NB4 (cell line): ENCODE measurements at regions not wholly inside any gene's neighbourhood (a gene's known extent, or its start where the extent isn't known, plus 50 kb on each side); places are given as distances from the start of the nearest gene placed in this dataset.

ENCODE experiments used
- POLR2A ChIP-seq: IDR thresholded peaks from 2 replicates; pipeline ENCODE4 v1.6.1; 2011; ENCODE audit warnings: mild to moderate bottlenecking; ENCODE audit not compliant: insufficient read length; ENCODE audit errors: extremely low read depth
- TF ChIP-seq, protein P1 (sequence below): IDR thresholded peaks from one replicate; pipeline ENCODE4 v1.5.1; 2012; ENCODE audit warnings: low read depth, low read length

DNA sequence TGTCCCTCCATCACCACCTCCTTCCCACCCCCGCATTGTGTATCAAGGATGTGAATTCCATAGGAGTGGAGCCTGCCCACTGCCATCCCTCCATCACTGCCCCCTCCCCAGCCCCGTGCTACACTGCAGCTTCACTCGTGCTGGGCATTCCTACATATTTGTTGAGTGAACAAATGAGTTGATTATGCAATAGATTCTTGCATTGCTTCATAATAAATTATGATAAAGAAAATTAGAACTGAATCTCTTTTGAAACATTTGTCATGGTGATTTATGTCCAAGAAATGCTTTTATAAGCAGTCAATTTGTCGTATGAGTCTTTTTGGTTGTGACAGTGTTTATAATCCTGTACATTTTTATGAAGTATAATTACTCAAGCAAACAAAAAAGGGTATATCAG is 83.2 kb downstream of the IRX1 start:
- TF ChIP-seq, protein P1, sequence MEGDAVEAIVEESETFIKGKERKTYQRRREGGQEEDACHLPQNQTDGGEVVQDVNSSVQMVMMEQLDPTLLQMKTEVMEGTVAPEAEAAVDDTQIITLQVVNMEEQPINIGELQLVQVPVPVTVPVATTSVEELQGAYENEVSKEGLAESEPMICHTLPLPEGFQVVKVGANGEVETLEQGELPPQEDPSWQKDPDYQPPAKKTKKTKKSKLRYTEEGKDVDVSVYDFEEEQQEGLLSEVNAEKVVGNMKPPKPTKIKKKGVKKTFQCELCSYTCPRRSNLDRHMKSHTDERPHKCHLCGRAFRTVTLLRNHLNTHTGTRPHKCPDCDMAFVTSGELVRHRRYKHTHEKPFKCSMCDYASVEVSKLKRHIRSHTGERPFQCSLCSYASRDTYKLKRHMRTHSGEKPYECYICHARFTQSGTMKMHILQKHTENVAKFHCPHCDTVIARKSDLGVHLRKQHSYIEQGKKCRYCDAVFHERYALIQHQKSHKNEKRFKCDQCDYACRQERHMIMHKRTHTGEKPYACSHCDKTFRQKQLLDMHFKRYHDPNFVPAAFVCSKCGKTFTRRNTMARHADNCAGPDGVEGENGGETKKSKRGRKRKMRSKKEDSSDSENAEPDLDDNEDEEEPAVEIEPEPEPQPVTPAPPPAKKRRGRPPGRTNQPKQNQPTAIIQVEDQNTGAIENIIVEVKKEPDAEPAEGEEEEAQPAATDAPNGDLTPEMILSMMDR: no peak
- no peak for TF ChIP-seq POLR2A
